Activated CD4-positive, alpha-beta T cell treated with anti-CD3 and anti-CD28 coated beads for 24 hours (primary cell): ENCODE measurements at regions not wholly inside any gene's neighbourhood (a gene's known extent, or its start where the extent isn't known, plus 50 kb on each side); places are given as distances from the start of the nearest gene placed in this dataset.
"Not testable (repeated sequence)": the region's sequence is repeated elsewhere in the genome, so short reads cannot be mapped to it uniquely, and the experiment has no call there.

Source experiments
- DNase-seq, 2 donors: peaks; one replicate each; pipeline ENCODE4 v3.0.0-alpha.2; 2020; ENCODE audit warnings: low read depth in 2 of 2

GRCh38 chr3:74978684-74979083, 364.2 kb upstream of the CNTN3 start:
- no peak for DNase-seq

DNA sequence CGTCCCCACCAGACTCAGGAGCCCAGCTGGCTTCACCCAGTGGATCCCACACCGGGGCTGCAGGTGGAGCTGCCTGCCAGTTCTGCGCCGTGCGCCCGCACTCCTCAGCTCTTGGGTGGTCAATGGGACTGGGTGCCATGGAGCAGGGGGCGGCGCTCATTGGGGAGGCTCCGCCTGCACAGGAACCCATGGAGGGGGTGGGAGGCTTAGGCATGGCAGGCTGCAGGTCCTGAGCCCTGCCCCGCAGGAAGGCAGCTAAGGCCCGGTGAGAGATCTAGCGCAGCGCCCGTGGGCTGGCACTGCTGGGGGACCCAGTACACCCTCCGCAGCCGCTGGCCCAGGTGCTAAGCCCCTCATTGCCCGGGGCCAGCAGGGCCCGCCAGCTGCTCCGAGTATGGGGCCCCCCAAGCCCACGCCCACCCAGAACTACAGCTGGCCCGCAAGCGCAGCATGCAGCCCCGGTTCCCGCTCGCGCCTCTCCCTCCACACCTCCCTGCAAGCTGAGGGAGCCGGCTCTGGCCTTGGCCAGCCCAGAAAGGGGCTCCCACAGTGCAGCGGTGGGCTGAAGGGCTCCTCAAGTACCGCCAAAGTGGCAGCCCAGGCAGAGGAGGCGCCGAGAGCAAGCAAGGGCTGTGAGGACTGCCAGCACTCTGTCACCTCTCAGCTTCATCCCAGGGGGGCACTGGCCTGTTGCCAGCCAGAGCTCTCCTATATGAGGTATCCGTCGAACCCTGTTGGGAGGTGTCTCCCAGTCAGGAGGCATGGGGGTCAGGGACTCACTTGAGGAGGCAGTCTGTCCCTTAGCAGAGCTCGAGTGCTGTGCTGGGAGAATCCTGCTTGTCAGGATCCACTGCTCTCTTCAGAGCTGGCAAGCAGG, 370.8 kb upstream of the CNTN3 start:
- DNase-seq: not testable (repeated sequence)

DNA sequence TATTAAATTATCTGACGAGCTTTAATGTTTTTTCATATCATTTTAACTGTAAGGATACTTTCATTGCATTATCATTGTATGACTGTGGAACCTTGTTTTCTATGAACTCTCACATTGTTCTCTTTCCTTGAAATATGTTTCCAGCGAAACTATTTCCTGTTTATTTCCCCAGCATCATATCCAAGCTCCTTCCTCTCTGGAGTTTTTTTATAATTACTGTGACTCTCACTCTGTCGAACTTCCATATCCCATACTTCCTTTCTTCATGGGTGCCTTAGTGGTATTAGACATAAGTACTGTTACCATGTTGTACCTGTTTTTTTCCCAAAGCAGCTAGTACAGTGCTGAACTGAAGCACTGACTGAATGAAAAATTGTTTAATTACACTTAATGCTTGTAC, 373.6 kb upstream of the CNTN3 start:
- no peak for DNase-seq

DNA sequence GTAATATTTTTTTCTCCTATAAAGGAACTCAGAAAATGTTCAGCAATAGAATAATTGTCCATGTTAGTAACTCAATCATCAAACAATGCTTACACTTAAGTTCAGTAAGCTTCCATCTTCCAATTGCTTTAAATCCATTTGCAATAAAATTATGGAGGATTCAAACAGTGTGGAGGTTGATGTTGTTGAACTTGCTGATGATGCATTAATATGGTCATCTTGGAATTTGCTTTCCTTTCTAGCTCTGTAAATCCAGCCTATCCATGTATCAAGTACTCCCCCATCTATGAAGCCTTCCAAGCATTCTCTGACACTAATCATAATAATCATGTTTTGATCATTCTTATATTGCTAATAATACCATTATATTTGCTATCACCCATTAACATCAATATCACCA, 378.4 kb upstream of the CNTN3 start:
- no peak for DNase-seq

GRCh38 chr3:75001330-75001729, 386.9 kb upstream of the CNTN3 start:
- DNase-seq: no peak

DNA sequence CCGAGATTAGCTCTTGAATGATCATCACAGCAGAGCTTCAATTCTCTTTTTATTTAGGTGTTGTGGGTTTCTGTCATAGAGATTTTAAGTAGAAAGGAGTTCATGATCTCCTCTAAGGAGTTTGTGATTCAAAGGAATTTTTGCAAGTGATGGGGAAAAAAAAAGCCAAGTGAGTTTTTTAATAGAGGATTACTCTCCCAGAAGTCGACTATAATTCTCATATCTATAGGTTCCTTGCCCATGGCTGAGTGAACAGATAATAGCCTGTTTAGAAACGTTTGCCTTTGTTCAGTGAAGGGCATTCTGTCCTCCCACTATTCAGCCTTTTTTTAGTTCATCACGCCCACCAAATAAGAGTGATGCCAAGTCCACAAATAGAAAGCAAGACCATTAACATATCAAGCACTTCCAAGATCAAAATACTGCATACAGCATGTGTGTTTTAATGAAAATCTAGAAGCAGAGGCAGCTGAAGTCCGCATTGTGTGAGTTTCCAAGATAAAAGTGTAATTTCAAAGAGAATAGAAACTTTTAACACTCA, 398.4 kb upstream of the CNTN3 start:
- DNase-seq: no peak

DNA sequence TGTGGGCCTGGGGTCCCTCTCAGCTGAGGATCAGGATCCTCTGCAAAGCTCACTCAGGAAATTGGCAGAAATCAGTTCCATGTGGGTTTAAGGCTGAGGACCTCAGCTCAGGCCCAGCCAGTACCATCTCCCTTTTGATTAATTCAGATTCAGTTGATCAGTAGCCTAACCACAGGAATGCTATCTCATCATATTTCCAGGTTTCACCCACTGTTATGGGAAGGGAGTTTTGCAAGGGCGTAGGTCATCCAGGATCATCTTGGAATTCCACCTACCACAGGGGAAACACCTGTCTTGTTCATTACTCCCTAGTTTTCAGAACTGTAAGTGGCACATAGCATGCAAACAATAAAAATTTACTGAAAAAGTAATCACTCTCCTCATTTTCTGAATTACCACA, 399.5 kb upstream of the CNTN3 start:
- no peak for DNase-seq

- no peak for DNase-seq
These were observed 400.8 kb upstream of the CNTN3 start for GRCh38 chr3:75015280-75015679.

GRCh38 chr3:75035146-75035545, 420.7 kb upstream of the CNTN3 start:
- DNase-seq: no peak

GRCh38 chr3:75042941-75043340, 428.5 kb upstream of the CNTN3 start:
- no peak for DNase-seq

GRCh38 chr3:75048650-75049049, 434.2 kb upstream of the CNTN3 start:
- DNase-seq: no peak

DNA sequence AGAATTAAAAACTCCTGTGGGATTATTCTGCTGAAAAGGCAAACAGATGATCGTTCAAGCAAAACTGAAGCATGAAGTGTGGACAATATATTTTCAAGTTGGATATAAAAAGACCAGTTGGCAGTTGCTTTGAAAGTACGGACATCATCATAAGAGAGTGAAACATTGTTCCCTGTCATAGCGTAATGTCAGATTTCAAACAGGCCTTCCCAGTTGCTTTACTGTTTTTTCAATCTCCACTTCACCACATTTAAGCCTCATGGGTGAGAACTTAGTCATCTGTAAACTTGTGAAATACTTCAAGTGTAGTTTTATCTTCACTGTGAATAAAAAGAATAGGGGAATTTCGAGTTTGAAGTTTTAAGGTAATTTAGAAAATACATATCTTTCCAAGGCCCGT, 435.1 kb upstream of the CNTN3 start:
- DNase-seq: no peak

GRCh38 chr3:75059120-75059519, 444.7 kb upstream of the CNTN3 start:
- DNase-seq: no peak

DNA sequence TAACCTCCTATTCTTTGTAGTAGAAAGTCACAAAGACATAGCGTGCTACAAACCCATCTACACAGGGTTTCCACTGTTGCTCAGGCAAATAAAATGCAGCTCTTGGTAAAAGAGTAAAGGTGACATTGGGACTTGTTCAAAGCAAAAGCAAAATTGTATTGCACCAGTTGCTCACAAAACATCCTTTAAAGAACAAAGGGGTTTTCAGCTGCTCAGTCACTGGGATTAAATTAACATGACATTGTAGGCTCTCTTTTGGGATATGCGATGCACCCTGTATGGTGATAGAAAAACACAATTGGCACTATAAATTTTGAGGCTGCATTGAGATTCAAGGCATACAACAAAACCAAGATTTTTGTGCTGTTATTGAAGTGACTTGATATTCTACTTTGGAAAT, 447.3 kb upstream of the CNTN3 start:
- no peak for DNase-seq

DNA sequence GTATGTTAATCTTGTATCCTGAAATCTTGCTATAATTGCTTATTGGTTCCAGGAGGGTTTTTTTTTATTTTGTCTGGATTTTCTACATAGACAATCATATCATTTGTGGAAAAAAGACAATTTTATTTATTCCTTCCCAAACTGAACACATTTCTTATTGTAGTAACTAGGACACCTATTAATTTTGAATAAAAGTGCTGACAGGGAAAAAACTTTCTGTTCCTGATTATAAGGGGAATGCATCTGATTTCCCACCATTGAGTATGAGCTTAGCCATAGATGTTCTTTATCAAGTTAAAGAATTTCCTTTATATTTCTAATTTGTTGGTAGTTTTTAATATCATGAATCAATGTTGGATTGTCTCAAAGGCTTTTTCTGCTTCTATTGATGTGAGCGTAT, 460.7 kb upstream of the CNTN3 start:
- DNase-seq: no peak

GRCh38 chr3:75076481-75076880, 462.0 kb upstream of the CNTN3 start:
- DNase-seq: no peak

DNA sequence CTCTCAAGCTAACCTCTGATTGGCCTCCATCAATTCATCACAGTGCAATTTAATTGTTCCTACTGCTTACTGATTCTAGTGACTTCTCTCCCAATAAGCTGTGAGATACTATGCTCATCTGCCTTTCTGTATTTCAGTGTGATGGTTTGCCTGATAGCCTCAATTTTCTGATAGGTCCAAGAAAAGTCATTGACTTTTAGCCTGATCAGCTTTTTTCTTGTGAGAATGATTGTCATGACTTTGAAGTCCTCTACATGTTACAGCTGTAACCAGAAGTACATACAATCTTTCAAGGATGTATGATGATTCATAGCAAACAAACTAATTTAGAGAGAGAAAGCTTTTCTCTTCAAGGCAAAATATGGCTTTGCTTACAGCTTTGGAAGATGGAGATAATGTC, 463.8 kb upstream of the CNTN3 start:
- no peak for DNase-seq

- no peak for DNase-seq
These were observed 468.4 kb upstream of the CNTN3 start for GRCh38 chr3:75082845-75083244.

- no peak for DNase-seq
These were observed 475.4 kb upstream of the CNTN3 start for GRCh38 chr3:75089841-75090240.

GRCh38 chr3:75101329-75102147, 487.1 kb upstream of the CNTN3 start:
- no peak for DNase-seq

- no peak for DNase-seq
These were observed 496.3 kb upstream of the CNTN3 start for GRCh38 chr3:75110741-75111140.

DNA sequence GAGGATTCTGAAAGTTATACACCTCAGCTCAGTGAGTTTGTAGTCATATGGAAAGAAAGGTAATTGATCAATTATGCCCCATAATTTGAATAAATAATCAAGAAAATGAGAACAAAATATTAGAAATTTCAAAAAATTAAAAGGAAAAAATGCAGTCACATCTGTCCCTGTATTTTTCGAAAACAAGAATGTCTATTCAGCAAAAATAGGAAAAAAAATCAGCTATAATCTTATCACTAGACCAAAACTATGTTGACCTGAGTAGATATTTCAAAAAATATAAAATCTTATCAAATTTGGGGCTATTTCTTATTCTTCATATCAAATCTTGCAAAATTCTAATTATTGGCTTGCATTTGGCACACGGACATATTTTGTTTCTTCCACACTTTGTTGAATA, 501.2 kb upstream of the CNTN3 start:
- no peak for DNase-seq

DNA sequence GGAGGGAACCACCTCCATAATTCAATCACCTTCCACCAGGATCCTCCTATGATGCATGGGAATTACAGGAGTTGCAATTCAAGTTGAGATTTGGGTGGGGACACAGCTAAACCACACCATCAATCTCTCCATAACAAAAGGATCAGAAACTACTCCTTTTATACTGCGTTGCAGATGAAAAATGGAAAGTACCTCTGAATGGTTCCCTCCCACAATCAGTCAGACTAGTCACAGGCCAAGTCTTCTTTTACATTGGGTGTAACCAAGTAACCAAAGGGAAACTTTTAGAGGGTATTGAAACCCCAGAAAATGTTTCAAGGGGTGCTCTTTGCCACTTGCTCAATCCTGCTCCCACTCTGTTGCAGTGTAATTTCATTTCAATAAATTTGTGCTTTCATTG, 504.3 kb upstream of the CNTN3 start:
- no peak for DNase-seq
